ENCODE measurements at regions not wholly inside any gene's neighbourhood (a gene's known extent, or its start where the extent isn't known, plus 50 kb on each side); places are given as distances from the start of the nearest gene placed in this dataset.

DNA sequence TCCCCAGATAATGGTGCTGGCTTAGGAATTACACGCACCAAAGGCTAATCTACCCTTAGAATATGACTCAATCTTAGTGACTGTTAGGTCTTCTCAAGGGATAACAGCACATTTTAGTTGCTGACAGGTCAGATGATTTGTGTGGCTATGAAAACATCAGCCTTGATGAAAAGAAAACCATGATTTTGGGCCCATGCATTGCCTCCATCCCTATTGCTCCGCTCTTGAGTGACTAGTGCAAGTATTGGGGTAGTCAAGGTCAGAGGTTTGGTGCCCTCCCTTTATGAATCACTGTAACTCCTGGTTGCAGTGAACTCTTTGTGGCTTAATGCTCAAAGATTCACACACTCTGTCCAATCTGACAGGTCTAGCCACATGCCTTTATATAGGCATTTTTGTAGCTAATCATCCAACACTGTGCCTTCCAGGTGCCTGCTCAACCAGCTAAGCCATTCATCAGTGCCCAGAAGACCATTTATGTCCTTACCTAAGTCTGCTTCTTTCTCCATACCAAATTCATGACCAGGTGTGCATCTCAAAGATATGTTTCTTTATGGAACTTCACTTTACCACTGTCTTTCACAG lies 251.6 kb downstream of the KCNJ2 start:
- H3K4me1 ChIP-seq: no peaks in the 10 kb centered on the region
- H3K36me3 ChIP-seq: no peaks in the 10 kb centered on the region
- intact Hi-C loops (cut with DNase I; ENCODE audit: low total_unique reads): no loop called here
- H3K27me3 ChIP-seq: no peaks in the 10 kb centered on the region
- no peak overlapping the region for H3K27ac ChIP-seq
- no peaks in the 10 kb centered on the region for H3K9me3 ChIP-seq
- WGBS, 5 donors: 91 to 96% (median 95%) methylated on average over 2 of the region's 2 CpGs
- no peak for DNase-seq
- TF ChIP-seq POLR2AphosphoS5 (IDR thresholded peaks at IDR 0.05): no peak
- no peak for TF ChIP-seq POLR2A (IDR thresholded peaks at IDR 0.05)
- TF ChIP-seq, protein P1, sequence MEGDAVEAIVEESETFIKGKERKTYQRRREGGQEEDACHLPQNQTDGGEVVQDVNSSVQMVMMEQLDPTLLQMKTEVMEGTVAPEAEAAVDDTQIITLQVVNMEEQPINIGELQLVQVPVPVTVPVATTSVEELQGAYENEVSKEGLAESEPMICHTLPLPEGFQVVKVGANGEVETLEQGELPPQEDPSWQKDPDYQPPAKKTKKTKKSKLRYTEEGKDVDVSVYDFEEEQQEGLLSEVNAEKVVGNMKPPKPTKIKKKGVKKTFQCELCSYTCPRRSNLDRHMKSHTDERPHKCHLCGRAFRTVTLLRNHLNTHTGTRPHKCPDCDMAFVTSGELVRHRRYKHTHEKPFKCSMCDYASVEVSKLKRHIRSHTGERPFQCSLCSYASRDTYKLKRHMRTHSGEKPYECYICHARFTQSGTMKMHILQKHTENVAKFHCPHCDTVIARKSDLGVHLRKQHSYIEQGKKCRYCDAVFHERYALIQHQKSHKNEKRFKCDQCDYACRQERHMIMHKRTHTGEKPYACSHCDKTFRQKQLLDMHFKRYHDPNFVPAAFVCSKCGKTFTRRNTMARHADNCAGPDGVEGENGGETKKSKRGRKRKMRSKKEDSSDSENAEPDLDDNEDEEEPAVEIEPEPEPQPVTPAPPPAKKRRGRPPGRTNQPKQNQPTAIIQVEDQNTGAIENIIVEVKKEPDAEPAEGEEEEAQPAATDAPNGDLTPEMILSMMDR (IDR thresholded peaks at IDR 0.05): no peak
- no peak for TF ChIP-seq EP300 (IDR thresholded peaks at IDR 0.05)
- H3K4me3 ChIP-seq: no peak overlapping the region

DNA sequence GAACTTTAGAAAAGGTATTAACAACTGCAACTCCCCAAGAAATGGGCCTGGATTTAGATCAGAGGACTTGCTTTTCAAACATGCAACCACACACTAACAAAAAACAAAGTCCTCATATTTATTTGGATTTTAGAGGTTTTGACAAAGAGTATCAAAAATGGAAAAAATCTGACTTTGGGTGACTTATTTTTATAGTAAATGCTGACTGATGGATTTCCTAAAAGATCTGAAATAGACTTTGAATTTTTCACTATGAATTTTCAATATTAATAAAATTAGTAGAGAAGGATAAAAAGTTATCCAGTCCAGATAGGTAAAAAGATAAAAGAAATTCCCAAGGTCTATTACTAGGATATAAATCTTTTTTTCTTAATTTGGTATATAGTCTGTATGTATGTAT lies 253.5 kb downstream of the KCNJ2 start:
- DNase-seq: no peak
- Histone ChIP-seq H3K9me3 (no peaks in the 10 kb centered on the region), H3K36me3 (no peaks in the 10 kb centered on the region), H3K4me3 (no peak overlapping the region), H3K27ac (no peak overlapping the region), H3K4me1 (no peaks in the 10 kb centered on the region), H3K27me3 (no peaks in the 10 kb centered on the region)
- intact Hi-C loops (cut with DNase I; ENCODE audit: low total_unique reads): no loop called here
- no peak for TF ChIP-seq POLR2A (IDR thresholded peaks at IDR 0.05)
- TF ChIP-seq EP300 (IDR thresholded peaks at IDR 0.05): no peak

DNA sequence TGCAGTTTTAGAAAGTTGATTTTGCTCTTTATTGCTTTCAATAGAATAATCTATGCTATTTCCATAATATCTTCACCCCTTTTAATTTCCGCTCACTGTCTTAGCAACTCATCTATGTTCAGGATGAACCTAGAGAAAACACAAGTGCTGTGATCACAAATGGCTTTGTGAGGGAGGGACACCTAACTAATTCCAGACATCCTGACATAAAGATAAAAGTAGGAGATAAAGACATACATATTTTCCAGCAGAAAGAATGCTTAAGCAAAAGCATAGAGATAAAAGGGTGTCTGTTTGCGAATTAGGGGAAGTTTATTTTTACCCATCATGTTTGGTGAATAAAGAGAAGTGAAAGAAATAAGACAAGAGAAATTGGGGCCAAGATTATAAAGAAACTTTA lies 254.2 kb downstream of the KCNJ2 start:
- H3K27ac ChIP-seq: no peak overlapping the region
- intact Hi-C loops (cut with DNase I; ENCODE audit: low total_unique reads): no loop called here
- WGBS, 5 donors: 78 to 88% (median 84%) methylated on average over 2 of the region's 2 CpGs
- no peaks in the 10 kb centered on the region for H3K36me3 ChIP-seq
- DNase-seq: no peak
- no peaks in the 10 kb centered on the region for H3K4me1 ChIP-seq
- no peaks in the 10 kb centered on the region for H3K9me3 ChIP-seq
- H3K27me3 ChIP-seq: no peaks in the 10 kb centered on the region
- no peak overlapping the region for H3K4me3 ChIP-seq
- no peak for TF ChIP-seq POLR2AphosphoS5 (IDR thresholded peaks at IDR 0.05)
- no peak for TF ChIP-seq POLR2A (IDR thresholded peaks at IDR 0.05)
- TF ChIP-seq, protein P1 (IDR thresholded peaks at IDR 0.05): no peak
- TF ChIP-seq EP300 (IDR thresholded peaks at IDR 0.05): no peak

DNA sequence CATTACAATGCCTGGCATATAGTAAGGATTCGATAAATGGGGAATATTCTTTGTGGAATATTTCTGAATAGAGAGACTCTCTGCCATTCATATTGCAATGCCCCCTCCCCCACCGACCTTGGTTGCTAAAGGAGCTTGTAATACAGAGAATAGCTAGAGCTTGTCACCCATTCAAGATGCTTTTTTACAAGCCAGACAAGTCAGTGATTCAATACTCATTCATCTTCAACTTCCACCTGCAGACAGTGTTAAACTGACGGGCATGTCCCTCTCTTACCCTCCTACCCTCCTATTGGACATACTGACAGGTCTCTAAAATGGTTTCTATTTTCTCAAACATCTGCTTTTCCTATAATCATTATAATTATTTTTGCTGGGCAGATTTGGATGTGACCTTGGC lies 257.4 kb downstream of the KCNJ2 start:
- TF ChIP-seq POLR2AphosphoS5 (IDR thresholded peaks at IDR 0.05) (no peak), EP300 (IDR thresholded peaks at IDR 0.05) (no peak), POLR2A (IDR thresholded peaks at IDR 0.05) (no peak)
- TF ChIP-seq, protein P1 (IDR thresholded peaks at IDR 0.05): no peak
- Histone ChIP-seq H3K27me3 (no peaks in the 10 kb centered on the region), H3K4me3 (no peak overlapping the region), H3K9me3 (no peaks in the 10 kb centered on the region), H3K27ac (no peak overlapping the region), H3K4me1 (no peaks in the 10 kb centered on the region), H3K36me3 (no peaks in the 10 kb centered on the region)
- no peak for DNase-seq
- intact Hi-C loops (cut with DNase I; ENCODE audit: low total_unique reads): no loop called here
- WGBS, 5 donors: 70 to 80% (median 75%) methylated on average over 3 of the region's 3 CpGs

Measured in stomach (tissue), 8 donors.